A172 (cell line): ENCODE measurements at regions not wholly inside any gene's neighbourhood (a gene's known extent, or its start where the extent isn't known, plus 50 kb on each side); places are given as distances from the start of the nearest gene placed in this dataset.
"Not testable (repeated sequence)": the region's sequence is repeated elsewhere in the genome, so short reads cannot be mapped to it uniquely, and the experiment has no call there.

Experiments
- DNase-seq: peaks from one replicate; pipeline ENCODE4 v3.0.0-alpha.2; 2015; ENCODE audit warnings: low spot score

DNA sequence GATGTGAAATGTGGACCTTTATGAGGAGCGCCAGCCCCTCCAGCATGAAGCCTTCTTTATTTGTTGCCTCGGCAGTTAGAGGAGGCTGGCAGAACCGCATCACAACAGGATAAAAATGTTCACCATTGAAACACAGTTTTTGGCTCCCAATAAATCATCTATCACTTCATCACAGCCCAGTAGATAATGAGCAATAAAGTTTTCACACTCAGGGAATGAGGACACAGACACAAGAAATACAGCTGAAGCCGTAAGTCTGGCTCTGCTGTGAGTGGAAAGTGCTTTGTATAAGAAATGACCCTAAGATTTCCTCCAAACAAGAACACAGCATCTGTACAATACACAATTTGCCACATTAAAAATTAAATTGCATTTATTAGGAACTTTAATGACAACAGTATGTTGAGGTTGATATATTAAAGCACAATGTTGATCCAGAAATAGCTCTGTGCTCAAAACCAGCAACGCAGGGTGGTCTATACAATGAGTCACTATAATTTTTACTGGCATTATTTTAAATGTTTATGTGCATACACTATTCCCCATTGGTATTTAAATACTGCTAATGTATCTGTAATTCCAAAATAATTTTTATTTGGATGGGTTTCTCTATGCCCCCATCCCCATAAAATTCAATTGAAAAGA lies 301.8 kb upstream of the MGMT start:
- no peak for DNase-seq

DNA sequence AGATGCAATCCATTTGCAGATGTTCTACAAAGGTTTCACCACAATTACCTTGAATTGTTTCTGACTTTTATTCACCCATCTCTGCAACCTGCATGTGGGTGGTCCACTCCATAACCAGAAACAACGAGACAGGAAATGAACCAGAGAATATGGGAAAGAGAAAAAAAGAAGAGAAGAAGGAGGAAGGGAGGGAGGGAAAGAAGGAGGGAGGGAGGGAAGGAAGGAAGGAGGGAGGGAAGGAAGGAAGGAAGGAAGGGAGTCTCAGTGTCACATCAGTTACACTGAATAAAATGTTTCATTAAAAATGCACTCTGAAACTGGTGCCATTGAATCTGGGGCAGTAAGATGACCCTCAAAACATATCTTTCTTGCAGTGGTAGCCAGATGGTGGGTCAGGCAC lies 301.3 kb upstream of the MGMT start:
- no peak for DNase-seq

DNA sequence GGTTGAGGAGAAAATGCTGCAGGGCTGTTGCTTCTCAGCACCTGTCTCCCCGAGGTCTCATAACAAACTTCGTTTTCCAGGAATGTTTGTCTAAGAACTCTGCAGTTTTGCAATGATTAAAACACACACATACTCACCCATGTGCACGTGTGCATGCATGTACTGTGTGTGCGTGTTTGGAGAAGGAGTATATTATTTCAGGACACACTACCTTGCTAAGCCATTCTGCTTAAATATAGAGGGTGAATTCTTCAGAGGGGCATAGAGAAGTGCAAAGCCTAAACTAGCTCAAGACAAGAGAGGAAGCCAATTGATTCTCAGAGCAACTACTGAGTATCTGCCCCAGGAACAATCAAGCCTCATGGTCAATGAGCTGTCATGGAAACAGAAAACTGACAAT lies 298.4 kb upstream of the MGMT start:
- DNase-seq: no peak

DNA sequence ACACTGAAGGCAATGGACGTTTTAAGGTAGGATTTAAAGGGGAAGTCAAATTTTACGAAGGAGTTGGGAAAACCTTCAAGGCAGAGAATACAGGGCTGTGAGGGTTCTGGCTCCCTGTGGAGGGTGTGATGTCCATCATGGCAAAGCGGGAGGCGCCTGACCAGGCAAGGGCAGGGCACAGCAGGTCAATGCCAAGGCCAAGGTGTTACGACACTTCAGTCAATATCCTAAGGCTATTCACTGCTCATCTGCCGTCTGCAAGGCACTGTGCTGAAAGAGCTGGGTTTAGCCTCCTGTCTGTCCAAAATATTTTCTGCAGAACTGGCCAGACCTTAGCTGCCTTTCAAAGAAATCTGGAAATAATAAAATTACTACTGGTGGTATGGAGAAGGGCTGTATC lies 297.9 kb upstream of the MGMT start:
- no peak for DNase-seq

DNA sequence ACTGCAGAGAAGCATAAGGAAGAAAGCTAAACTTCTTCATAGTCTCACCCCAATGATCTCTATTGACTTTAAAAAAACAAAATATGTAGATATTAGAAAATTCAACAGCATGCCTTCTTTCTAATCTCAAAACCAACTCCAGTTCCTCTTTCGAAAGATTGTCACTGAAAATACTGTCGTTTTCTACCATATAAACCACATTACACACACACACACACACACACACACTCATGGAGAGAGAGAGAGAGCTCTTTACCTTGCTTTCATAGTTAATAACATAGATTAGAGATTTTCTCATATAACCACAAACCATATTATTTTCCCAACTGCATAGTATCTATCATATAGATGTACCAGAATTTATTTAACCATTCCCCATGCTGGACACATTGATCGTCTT lies 296.2 kb upstream of the MGMT start:
- no peak for DNase-seq

DNA sequence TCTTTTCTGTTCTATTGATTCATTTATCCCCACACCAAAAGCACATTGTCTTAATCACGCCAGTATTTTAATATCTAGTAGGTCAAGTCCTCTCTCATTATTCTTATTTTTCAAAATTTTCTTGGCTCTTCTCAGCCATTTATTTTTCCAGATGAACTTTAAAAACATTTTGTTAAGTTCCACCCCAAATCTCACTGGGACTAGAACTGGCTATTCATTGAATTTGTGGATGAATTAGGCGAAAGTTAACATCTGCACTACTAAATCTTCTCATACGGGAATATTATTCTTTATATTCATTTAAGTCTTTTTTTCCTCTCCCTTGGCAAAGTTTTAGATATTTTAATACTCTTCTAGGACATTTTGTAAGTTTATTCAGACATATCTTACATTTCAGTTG lies 295.2 kb upstream of the MGMT start:
- DNase-seq: no peak

DNA sequence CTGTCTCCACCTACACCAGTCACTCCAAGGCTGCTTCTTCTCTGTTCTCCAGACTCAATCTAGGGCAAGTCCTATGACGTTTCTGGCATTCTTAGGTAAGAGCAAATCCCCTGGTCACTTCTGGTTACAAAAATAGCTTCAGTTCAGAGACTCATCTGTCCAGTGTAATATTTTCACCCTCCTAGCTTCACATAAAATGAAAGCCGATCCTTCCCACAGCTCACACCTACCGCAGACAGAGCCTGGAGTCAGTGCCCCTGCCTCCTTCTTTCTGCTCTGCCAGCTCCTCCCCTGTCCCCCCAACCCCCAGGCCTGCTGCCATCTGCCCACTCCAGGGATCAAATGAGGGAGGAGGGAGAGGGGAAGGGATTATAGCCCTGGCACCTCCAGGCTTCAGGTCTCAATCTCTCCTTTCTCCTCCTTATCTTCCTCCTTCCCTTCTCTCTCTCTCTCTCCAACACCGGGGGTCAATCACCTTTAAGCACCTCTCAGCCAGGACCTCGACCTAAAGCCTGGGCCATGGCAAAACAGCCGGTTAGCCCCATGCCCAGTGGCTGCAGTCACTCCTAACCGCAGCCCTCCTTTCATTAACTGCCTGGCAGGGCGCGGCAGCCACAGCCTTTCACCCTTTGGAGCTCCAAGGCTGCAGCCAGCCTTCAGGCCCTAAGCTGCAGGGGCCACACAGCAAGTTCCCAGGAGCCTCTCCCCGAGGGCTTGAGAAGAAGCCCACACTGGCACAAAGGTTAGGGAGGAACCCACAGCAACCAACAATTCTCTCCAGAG lies 292.6 kb upstream of the MGMT start:
- DNase-seq: no peak

DNA sequence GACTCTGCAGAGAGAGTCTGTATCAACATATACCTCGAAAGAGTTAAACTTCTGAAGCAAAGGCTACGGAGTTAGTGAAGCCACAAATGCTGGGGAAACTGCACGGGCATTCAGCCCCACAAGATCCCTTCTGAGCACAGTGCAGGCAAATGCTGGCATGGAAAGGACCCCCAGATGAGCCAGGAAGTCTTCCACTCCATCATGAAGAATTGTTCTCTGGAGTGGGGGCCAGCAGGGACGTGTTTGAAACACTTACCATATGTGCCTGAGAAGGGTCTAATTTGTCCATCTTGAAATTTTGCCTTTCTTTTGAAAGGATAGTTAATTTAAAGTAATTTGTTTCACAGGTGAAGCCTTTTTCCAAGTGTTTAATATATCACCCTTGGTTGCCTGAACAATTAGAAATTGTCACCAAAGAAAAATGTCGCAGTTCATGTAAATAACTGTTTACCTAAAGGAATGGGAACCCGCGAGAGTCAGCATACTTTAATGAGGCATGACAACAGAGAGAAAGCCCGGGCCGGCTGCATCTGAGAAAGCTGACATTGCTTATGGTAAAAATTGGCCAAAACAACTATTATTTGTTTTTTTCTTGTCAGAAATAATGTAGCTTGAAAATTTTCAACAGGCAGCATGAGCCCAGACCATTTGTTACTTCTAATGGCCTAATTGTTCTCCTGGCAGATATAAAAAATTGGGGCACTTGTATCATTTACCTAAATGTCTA lies 287.6 kb upstream of the MGMT start:
- no peak for DNase-seq

DNA sequence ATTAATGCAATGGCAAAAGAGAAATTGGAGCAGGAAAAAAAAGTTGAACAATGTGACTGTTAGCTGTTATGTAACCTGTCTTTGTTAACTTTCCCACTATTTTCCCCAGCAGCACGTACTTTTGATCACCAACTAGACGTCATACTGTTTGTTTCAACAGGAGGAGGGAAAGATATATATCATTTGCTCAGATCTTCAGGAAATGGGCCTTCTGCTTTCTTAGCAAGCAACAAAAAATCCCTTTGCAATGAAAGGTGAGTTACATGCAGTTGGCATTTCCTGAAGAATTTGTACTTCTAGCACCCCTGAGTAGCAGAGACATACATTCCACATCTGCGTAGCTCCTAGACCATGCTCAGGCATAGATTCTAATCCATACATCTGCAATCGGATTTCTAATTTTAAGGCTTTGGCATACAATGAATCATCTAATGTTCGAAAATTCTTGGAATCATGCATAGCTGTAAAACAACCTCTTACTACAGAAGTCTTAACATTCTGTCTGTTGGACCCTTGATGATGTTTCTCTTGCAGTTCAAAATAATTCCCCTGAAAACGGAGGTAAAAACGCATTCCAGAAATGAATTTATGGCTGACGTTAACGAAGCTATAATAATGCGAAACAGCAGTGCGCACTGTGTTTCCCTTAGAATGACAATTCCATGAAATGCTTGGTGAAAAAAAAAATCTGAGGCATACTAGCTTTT lies 286.9 kb upstream of the MGMT start:
- DNase-seq: no peak

DNA sequence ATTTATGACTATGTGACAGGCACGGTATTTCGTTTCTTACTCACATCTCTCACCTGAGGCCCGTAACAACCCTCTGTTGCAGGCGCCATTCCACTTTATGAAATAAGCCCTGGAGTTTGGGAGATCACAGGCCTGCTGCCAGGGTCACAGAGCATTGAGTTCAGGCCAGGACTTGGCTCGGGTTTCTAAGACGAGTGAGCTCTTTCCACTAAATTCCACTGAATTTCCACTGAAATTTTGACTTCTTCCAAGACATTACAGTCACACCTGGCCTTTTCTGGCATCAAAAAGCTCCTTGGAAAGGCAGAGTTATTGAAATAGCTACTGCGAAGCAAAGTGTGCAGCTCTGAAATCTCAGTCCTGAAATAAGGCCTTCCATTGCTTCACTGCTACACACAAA lies 282.8 kb upstream of the MGMT start:
- no peak for DNase-seq

DNA sequence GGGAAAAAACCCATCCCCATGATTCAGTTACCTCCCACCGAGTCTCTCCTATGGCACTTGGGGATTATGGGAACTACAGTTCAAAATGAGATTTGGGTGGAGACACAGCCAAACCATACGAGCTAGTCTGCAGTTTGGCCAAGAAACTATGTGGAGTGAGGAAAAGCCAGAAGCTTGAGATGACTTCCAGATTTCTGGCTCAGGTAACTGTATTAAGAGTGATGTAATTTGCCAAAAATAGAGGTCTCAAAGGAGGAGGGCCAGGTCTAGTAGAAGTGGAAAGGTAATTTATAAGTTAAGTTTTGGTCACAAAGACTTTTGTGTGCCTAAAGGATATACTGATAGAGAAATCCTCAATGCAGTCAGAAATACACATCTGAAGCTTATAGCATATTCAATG lies 279.7 kb upstream of the MGMT start:
- DNase-seq: no peak

DNA sequence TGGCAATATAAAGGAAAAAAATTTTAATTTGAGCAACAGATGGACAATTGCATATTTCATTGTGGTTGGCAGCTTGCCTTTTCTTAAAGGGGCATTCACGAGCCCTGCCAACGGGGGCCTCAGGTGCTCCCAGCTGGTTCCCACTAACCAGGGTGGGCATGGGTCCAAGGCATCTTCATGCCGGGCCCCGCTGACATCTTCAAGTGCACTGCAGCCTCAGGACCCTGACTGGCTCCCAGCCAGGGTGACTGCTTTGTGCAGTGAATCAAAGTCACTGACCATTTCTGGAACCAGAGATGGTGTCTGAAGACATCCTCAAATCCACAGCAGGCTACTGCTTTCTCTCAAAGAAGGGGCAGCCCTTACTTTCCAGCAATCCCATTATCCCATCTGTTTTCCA lies 275.2 kb upstream of the MGMT start:
- no peak for DNase-seq

DNA sequence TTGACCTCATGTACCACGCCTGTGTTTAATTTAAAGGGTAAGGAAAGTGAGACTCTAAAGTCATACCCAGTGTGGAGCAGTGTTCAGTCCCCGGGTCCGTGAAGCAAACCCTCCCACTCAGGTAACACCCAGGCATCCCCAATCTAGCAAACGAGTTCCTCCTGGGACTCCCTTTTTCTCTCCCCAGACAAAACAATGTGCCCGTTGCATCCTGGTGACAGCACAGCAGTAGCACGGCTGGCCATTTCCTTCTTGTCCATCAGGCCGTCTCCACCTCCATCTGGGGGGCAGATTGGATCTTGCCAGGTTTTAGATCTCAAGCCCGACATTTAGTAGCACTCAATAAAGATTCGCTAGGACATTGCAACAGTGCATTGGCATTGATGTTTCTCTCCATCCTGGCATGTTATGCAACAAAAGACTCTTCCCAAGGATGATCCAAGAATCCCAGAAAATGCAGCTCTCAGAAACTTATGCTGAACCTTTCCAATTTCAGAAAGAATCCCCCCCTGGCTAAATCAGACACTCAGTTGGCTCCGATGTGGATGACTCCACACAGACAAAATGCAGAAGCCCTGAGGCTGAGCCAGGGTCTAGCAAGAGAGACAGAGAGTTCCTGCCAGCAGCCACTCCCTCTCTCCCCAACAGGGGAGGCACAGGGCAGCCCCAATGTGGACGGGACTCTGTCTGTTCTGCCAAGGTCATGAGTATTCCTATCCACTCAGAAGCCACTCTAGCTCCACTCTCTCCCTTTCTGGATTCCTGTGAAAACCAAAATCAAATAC lies 274.5 kb upstream of the MGMT start:
- DNase-seq: no peak

DNA sequence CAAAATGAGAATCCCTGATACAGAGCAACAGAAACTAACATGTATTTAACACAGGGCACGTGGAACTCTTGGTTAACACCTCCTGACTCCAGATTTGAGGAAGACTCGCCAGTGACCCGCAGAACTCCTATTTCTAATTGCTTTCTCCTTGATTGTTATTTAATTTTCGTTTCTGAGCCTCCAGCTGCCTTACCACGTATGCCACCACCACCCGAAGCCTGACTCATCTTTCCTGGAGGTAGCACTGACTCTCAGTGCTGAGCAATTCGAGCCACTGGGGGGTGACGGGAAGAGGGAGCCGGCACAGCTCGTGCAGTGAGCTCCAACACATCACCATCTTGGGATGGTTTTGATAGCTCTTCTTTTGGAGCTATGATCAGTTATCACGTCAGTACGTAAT lies 273.9 kb upstream of the MGMT start:
- no peak for DNase-seq

DNA sequence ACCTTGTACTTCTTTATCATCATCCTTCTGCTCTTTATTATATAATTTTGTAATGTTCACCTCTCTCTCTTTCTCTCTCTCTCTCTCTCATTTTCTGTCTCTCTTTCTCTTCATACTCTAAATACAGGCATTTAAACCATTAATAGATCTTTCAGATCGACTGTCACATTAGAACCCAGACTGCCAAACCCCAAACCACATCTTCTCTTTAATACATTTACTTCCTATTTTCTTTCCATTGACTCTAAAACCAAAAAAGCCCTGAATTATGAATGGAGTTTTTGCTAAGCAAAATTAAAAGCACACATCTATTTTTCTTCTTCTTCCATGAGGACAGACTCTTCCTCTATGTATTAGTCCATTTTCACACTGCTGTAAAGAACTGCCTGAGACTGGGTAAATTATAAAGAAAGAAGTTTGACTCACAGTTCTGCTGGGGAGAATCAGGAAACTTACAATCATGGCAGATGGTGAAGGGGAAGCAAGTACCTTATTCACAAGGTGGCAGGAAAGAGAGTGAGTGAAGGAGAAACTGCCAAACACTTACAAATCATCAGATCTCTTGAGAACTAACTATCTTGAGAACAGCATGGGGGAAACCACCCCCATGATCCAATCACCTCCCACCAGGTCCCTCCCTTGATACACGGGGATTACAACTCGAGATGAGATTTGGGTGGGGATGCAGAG lies 272.7 kb upstream of the MGMT start:
- DNase-seq: no peak

DNA sequence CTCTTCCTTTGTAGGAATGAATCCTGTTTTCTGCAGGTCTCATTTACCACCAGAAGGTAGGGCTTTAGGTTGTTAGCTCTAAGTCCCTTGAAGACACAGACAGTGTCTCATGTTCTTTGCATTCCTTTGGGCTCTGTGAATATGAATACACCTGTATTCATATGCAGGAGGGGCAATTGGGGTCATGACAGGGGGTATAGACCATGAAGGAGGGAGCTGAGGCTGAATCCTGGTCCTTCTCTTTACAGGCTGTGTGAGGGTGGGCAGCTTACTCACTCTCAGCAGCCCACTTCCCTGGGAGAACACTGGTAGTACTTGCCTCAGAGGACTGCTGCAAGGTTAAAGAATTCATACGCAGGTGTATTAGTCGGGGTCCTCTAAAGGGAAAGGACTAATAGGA lies 267.2 kb upstream of the MGMT start:
- no peak for DNase-seq

DNA sequence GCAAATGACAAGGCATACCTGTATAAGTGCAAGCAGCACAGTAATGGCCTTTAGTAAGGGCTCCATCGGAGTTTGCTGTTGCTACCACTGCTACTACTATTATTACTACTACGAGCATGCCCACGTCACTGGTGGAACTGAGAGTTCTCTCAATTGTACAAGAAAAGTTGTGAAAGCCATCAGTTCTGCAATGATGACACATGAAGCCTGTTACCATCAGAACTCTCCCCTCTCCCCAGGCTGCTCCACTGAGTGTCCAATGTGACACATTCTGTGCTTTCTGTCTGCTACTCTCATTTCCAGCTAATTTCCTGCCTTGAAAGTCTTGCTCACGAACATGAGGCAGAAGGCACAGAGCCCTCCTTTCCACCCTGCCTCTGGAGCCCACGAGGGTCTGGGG lies 263.2 kb upstream of the MGMT start:
- DNase-seq: no peak

DNA sequence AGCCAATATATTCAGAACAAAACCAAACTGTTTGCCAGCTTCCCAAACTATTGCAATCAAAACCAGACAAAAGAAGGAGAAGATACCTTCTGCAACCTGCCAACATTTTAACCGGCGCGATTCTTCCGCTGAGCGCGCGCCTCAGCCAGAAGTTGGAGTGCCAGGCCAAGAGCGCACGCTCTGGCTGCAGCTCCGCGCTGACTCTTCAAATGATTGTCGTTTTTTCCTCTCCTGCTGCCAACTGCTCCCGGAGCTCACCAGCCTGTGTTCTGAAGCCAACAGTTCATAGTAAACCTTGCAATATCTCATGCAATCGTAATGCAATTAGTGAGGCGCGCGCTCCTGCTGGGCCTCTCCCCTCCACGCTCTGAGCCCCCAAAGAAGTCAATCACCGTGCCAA lies 259.7 kb upstream of the MGMT start:
- no peak for DNase-seq

DNA sequence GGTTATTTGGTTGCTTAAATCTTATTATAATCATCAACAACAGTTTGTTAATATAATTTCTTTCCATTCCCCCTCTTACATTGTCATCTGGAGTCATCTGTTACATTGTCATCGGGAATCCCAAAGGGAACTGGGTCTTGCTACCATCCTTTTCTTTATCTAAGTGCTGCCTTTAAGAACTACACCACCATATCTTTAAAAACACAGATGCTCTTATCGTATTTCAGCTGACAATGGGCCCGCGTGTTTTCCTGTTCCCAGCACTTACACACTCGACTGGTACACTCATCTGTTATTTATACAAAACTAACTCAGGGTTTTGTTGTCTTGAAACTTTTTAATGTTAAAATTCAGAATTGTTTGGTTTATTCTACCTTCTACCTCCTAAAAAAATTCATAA lies 256.2 kb upstream of the MGMT start:
- no peak for DNase-seq

DNA sequence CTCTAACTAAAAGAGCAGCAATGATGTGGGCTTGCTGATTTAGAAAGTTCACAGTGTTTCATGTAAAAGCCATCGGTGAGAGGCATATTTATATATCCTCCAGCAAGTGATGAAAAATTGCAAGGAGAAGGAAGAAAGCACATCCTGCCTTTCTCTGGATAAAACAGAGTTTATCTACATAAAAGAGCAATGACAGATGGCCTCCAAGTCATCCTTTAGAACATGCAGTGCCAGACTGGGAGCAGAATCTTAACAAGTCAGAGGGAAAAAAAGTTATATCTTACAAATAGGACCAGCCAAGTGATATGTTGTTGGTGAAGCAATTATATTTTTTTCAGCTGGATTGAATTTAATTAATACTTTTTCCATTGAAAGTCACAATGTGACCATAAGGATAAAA lies 253.8 kb upstream of the MGMT start:
- DNase-seq: no peak

DNA sequence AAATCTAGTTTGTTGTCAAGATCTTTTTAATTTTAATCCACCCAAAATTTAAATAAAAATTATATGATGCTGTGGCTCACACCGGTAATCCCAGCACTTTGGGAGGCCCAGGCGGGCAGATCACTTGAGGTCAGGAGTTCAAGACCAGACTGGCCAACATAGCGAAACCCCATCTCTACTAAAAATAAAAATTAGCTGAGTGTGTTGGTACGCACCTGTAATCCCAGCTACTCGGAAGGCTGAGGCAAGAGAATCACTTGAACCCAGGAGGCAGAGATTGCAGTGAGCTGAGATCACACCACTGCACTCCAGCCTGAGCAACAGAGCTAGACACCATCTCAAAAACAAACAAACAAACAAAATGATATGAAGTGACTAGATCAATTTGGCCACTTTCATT lies 253.0 kb upstream of the MGMT start:
- not testable (repeated sequence) for DNase-seq
